Liver (tissue), 8 donors: ENCODE measurements at regions not wholly inside any gene's neighbourhood (a gene's known extent, or its start where the extent isn't known, plus 50 kb on each side); places are given as distances from the start of the nearest gene placed in this dataset.

Source experiments
- DNase-seq: peaks from one replicate; pipeline ENCODE4 v3.0.0-alpha.2; 2017; ENCODE audit warnings: low spot score
- H3K27ac ChIP-seq, 2 donors: one replicate each; pipeline ENCODE4 v1.7.0; 2013; ENCODE audit warnings: inconsistent platforms in 2 of 2, low read length in 2 of 2, control low read depth in 1 of 2, low read depth in 1 of 2, mild to moderate bottlenecking in 1 of 2
- H3K27me3 ChIP-seq, 4 donors: one replicate each; pipeline versions ENCODE4 v1.6.1 to v1.7.0; 2013; ENCODE audit warnings: low read length in 3 of 4, inconsistent platforms in 1 of 4, mild to moderate bottlenecking in 1 of 4, moderate library complexity in 1 of 4; ENCODE audit not compliant: control insufficient read depth in 4 of 4, insufficient read depth in 4 of 4
- H3K36me3 ChIP-seq, 4 donors: one replicate each; pipeline versions ENCODE4 v1.6.1 to v1.7.0; 2013; ENCODE audit warnings: low read length in 3 of 4, mild to moderate bottlenecking in 3 of 4, low read depth in 1 of 4, moderate library complexity in 1 of 4; ENCODE audit not compliant: control insufficient read depth in 4 of 4, insufficient read depth in 3 of 4
- H3K4me1 ChIP-seq, 4 donors: one replicate each; pipeline versions ENCODE4 v1.6.1 to v1.7.0; 2013; ENCODE audit warnings: low read length in 3 of 4, mild to moderate bottlenecking in 3 of 4, moderate library complexity in 1 of 4; ENCODE audit not compliant: control insufficient read depth in 4 of 4, insufficient read depth in 4 of 4
- H3K4me3 ChIP-seq, 3 donors: one replicate each; pipeline versions ENCODE4 v1.6.1 to v1.7.0; 2013; ENCODE audit warnings: low read length in 3 of 3, control low read depth in 1 of 3, low read depth in 1 of 3, mild to moderate bottlenecking in 1 of 3
- H3K9ac ChIP-seq, 2 donors: one replicate each; pipeline ENCODE4 v1.7.0; 2013; ENCODE audit warnings: low read length in 2 of 2, mild to moderate bottlenecking in 2 of 2, moderate library complexity in 2 of 2, control low read depth in 1 of 2, low read depth in 1 of 2
- H3K9me3 ChIP-seq, 4 donors: one replicate each; pipeline versions ENCODE4 v1.6.1 to v1.7.0; 2013; ENCODE audit warnings: low read length in 3 of 4; ENCODE audit not compliant: control insufficient read depth in 4 of 4
- CTCF ChIP-seq: fragments of 150-350 bp; IDR thresholded peaks from 2 replicates; pipeline ENCODE4 v1.5.1; 2017; ENCODE audit warnings: improper control_type of control experiment, low read depth, low read length; ENCODE audit not compliant: missing input control
- FOXA1 ChIP-seq: IDR thresholded peaks from 2 replicates; pipeline ENCODE4 v1.6.1; 2016; ENCODE audit warnings: antibody characterized with exemption
- FOXA2 ChIP-seq: IDR thresholded peaks from 2 replicates; pipeline ENCODE4 v1.6.1; 2016; ENCODE audit warnings: antibody characterized with exemption
- GABPA ChIP-seq, 2 donors: IDR thresholded peaks in 1 of 2; conservative IDR thresholded peaks in 1 of 2; 2 replicates each; pipeline ENCODE4 v1.6.1; 2016; ENCODE audit warnings: antibody characterized with exemption in 2 of 2, mild to moderate bottlenecking in 1 of 2, moderate library complexity in 1 of 2
- HNF4A ChIP-seq, 2 donors: conservative IDR thresholded peaks; 2 replicates each; pipeline ENCODE4 v1.6.1; 2016; ENCODE audit warnings: antibody characterized with exemption in 2 of 2, mild to moderate bottlenecking in 2 of 2
- HNF4G ChIP-seq: IDR thresholded peaks from 2 replicates; pipeline ENCODE4 v1.6.1; 2016; ENCODE audit warnings: antibody characterized with exemption
- JUND ChIP-seq, 2 donors: IDR thresholded peaks; 2 replicates each; pipeline ENCODE4 v1.6.1; 2016; ENCODE audit warnings: antibody characterized with exemption in 2 of 2
- RAD21 ChIP-seq, 2 donors: IDR thresholded peaks; 2 replicates each; pipeline ENCODE4 v1.6.1; 2016; ENCODE audit warnings: antibody characterized with exemption in 2 of 2, mild to moderate bottlenecking in 2 of 2
- RXRA ChIP-seq, 2 donors: IDR thresholded peaks; 2 replicates each; pipeline ENCODE4 v1.6.1; 2017 to 2018; ENCODE audit warnings: antibody characterized with exemption in 2 of 2, mild to moderate bottlenecking in 1 of 2
- YY1 ChIP-seq: IDR thresholded peaks from 2 replicates; pipeline ENCODE4 v1.6.1; 2016; ENCODE audit warnings: antibody characterized with exemption, mild to moderate bottlenecking
- WGBS: extraction: QIAGEN DNeasy Blood & Tissue Kit; methylation state at CpG from one replicate; pipeline ENCODE4 v1.1.7; 2013; 5-methylcytosine and 5-hydroxymethylcytosine counted together
- TF ChIP-seq, protein P1 (sequence below): IDR thresholded peaks from 2 replicates; pipeline ENCODE4 v1.6.1; 2016; ENCODE audit warnings: antibody characterized with exemption
- TF ChIP-seq, protein P2 (sequence below): IDR thresholded peaks from 2 replicates; pipeline ENCODE4 v1.6.1; 2016; ENCODE audit warnings: antibody characterized with exemption, mild to moderate bottlenecking
- donor health status: healthy.
- donor health status: healthy.
- donor health status: healthy.
- donor health status: healthy.
- donor health status: healthy.

DNA sequence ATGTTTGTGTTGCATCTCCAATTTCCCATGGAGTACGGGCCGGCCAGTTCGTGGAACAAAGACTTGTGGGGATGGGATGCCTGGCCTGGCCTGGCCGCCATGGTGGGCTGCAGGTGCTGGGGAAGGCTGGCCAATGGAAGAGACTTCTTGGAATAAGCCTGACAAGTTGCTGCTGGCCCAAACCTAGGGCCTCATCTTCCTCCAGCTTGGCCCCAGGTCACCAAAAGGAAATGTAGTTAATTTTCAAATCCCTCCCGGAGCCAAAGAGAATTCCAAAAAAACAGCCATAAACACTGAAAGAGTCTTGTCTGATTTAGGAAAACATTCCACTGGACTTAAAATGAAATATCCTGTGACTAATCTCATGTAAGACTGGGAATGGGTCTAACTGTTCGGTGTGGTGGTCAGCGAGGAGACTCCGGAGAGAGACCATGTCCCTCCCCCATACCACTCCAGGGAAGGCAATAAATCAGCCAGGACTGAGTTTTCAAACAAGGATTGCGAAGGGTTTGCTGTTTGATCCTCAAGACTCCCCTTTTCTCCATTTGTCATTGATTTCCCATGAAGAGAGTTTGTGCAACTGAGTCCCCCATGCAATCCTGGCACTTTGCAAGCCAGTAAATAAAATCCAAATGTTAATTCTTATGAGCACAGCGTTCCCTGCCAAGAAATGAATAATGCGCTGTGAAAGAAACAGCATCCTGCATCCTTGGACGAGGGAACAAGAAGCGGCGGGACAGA lies 128.7 kb upstream of the HABP2 start:
- H3K9me3 ChIP-seq = peaks cover 0 to 12% (median 2%) of the 10 kb centered on the region in 4 donors
- DNase-seq = no peak
- TF ChIP-seq HNF4G = no peak
- no peak for TF ChIP-seq RXRA (IDR thresholded peaks at IDR 0.05)
- TF ChIP-seq HNF4A (conservative IDR thresholded peaks at IDR 0.05) = no peak
- TF ChIP-seq FOXA2 = no peak
- no peak for TF ChIP-seq CTCF
- TF ChIP-seq, protein P1, sequence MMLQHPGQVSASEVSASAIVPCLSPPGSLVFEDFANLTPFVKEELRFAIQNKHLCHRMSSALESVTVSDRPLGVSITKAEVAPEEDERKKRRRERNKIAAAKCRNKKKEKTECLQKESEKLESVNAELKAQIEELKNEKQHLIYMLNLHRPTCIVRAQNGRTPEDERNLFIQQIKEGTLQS = no peak
- H3K9ac ChIP-seq = no peak overlapping the region
- H3K27me3 ChIP-seq = no peaks in the 10 kb centered on the region
- no peaks in the 10 kb centered on the region for H3K36me3 ChIP-seq
- 90% methylated on average over 14 of the region's 14 CpGs for WGBS
- H3K4me3 ChIP-seq = no peak overlapping the region
- H3K4me1 ChIP-seq = peaks cover 0 to 2% (median 0%) of the 10 kb centered on the region in 4 donors
- no peak overlapping the region for H3K27ac ChIP-seq

DNA sequence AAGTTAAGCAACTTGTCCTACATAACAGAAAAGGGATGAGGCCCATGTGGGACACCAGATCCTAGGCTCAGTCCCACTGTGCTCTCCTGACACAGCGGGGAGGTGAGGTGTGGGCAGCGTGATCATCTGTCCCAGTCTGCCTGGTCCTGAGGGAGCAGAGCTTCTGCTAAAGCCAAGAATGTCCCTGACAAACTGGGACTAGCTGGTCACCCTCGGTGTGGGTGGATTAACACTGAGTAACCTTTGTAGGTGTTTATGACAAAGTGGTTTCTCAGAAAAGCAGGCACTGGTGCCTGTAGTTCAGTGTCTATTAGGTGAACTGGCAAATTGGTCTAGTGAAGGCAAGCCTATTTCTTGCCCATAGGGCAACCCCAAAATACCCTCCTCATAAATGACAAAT lies 127.8 kb upstream of the HABP2 start:
- H3K4me1 ChIP-seq = peaks cover 0 to 2% (median 0%) of the 10 kb centered on the region in 4 donors
- H3K27ac ChIP-seq = no peak overlapping the region
- no peak for DNase-seq
- TF ChIP-seq RAD21 (IDR thresholded peaks at IDR 0.05) (no peak), HNF4G (no peak), FOXA2 (no peak), JUND (IDR thresholded peaks at IDR 0.05) (no peak)
- TF ChIP-seq, protein P1 = no peak
- H3K36me3 ChIP-seq = no peaks in the 10 kb centered on the region
- H3K9ac ChIP-seq = no peak overlapping the region
- peaks cover 0 to 5% (median under 1%) of the 10 kb centered on the region in 4 donors for H3K9me3 ChIP-seq
- H3K4me3 ChIP-seq = no peak overlapping the region
- WGBS = 93% methylated on average over 3 of the region's 3 CpGs
- no peaks in the 10 kb centered on the region for H3K27me3 ChIP-seq

DNA sequence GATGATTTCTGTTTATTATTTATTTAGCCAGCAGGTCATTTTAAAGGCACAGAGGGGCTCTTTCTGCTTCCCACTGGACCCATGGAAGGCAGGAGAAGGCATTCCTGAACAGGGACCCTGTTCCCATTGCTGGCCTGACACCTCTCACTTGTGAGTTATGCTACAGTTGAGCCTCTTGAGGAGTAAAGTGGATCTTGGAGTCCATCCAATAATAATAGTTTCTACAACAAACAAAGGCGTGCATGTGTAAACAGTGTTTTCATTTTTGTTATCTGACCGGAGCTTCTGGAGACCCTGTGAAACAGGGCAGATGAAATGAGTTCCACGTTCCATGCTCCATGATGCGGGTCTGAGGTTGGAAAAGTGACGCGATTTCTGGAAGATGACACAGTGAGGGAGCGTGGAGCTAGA lies 127.3 kb upstream of the HABP2 start:
- no peak for DNase-seq
- no peaks in the 10 kb centered on the region for H3K27me3 ChIP-seq
- no peak overlapping the region for H3K27ac ChIP-seq
- 62% methylated on average over 7 of the region's 7 CpGs for whole genome bisulfite sequencing
- no peaks in the 10 kb centered on the region for H3K36me3 ChIP-seq
- H3K9me3 ChIP-seq = peaks cover 0 to 1% (median under 1%) of the 10 kb centered on the region in 4 donors
- H3K4me3 ChIP-seq = no peak overlapping the region
- H3K4me1 ChIP-seq = peaks cover 0 to 2% (median 0%) of the 10 kb centered on the region in 4 donors
- no peak overlapping the region for H3K9ac ChIP-seq
- no peak for TF ChIP-seq FOXA1
- TF ChIP-seq, protein P1 = no peak
- TF ChIP-seq, protein P2, sequence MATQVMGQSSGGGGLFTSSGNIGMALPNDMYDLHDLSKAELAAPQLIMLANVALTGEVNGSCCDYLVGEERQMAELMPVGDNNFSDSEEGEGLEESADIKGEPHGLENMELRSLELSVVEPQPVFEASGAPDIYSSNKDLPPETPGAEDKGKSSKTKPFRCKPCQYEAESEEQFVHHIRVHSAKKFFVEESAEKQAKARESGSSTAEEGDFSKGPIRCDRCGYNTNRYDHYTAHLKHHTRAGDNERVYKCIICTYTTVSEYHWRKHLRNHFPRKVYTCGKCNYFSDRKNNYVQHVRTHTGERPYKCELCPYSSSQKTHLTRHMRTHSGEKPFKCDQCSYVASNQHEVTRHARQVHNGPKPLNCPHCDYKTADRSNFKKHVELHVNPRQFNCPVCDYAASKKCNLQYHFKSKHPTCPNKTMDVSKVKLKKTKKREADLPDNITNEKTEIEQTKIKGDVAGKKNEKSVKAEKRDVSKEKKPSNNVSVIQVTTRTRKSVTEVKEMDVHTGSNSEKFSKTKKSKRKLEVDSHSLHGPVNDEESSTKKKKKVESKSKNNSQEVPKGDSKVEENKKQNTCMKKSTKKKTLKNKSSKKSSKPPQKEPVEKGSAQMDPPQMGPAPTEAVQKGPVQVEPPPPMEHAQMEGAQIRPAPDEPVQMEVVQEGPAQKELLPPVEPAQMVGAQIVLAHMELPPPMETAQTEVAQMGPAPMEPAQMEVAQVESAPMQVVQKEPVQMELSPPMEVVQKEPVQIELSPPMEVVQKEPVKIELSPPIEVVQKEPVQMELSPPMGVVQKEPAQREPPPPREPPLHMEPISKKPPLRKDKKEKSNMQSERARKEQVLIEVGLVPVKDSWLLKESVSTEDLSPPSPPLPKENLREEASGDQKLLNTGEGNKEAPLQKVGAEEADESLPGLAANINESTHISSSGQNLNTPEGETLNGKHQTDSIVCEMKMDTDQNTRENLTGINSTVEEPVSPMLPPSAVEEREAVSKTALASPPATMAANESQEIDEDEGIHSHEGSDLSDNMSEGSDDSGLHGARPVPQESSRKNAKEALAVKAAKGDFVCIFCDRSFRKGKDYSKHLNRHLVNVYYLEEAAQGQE = no peak
- TF ChIP-seq GABPA (IDR thresholded peaks at IDR 0.05 in 1 of 2, conservative IDR thresholded peaks at IDR 0.05 in 1 of 2) = no peak
- no peak for TF ChIP-seq YY1
- TF ChIP-seq JUND (IDR thresholded peaks at IDR 0.05) = no peak
- TF ChIP-seq HNF4G = no peak
